HEK293 (cell line): ENCODE measurements at regions not wholly inside any gene's neighbourhood (a gene's known extent, or its start where the extent isn't known, plus 50 kb on each side); places are given as distances from the start of the nearest gene placed in this dataset.
A peak's percentile ranks its signal among the peaks of the same experiment; 100 is the strongest.

Source experiments
- CTCF ChIA-PET: fragments of 350-600 bp; formaldehyde crosslinking; extraction: SDS; loops from one replicate; lab custom pipeline; 2021; ENCODE audit warnings: antibody characterized with exemption; lab: Yijun Ruan, JAX
- POLR2A ChIA-PET: fragments of 300-600 bp; formaldehyde crosslinking; extraction: SDS; loops from one replicate; lab custom pipeline; 2020; ENCODE audit warnings: antibody characterized with exemption, inconsistent platforms; lab: Yijun Ruan, JAX
- H3K27ac ChIP-seq: fragments of 200-500 bp; sonication (Bioruptor generic); 2 replicates; pipeline ENCODE4 v1.5.1; 2014; ENCODE audit warnings: low read depth, low read length, control low read depth, inconsistent platforms; ENCODE audit errors: extremely low read depth
- H3K36me3 ChIP-seq, 2 experiments: fragments of 200-500 bp in 1 of 2; sonication (Bioruptor generic) in 1 of 2; 1 replicate in 1 of 2; 2 replicates in 1 of 2; pipeline ENCODE4 v1.5.1; 2014 to 2017; ENCODE audit warnings: inconsistent platforms in 2 of 2, low read length in 2 of 2; ENCODE audit not compliant: control insufficient read depth in 2 of 2, insufficient read depth in 1 of 2
- H3K4me1 ChIP-seq: fragments of 200-500 bp; sonication (Bioruptor generic); 2 replicates; pipeline ENCODE4 v1.5.1; 2014; ENCODE audit warnings: mild to moderate bottlenecking, low read length, inconsistent platforms; ENCODE audit not compliant: control insufficient read depth, insufficient read depth
- H3K4me3 ChIP-seq: 2 replicates; pipeline ENCODE4 v1.5.1; 2011; ENCODE audit warnings: low read depth, mild to moderate bottlenecking, control low read depth, low read length, moderate library complexity
- H3K9me3 ChIP-seq: fragments of 200-500 bp; sonication (Bioruptor generic); 2 replicates; pipeline ENCODE4 v1.5.1; 2014; ENCODE audit warnings: low read depth, low read length, inconsistent platforms; ENCODE audit not compliant: control insufficient read depth, insufficient read depth
- ATF2 ChIP-seq: fragments of 450-650 bp; formaldehyde crosslinking; IDR thresholded peaks from 2 replicates; pipeline ENCODE4 v1.5.1; 2016; ENCODE audit warnings: missing biosample characterization, missing genetic modification characterization, low read depth
- GFI1B ChIP-seq: fragments of 450-650 bp; formaldehyde crosslinking; IDR thresholded peaks from 2 replicates; pipeline ENCODE4 v1.5.1; 2016; ENCODE audit warnings: missing biosample characterization, missing genetic modification characterization
- GLI4 ChIP-seq: fragments of 450-650 bp; formaldehyde crosslinking; IDR thresholded peaks from 2 replicates; pipeline ENCODE4 v1.5.1; 2016; ENCODE audit warnings: missing biosample characterization, missing genetic modification characterization
- HOXC10 ChIP-seq: sonication (generic); formaldehyde crosslinking; IDR thresholded peaks from 2 replicates; pipeline ENCODE4 v1.8.1; 2023; ENCODE audit warnings: mild to moderate bottlenecking, missing genetic modification reagents
- REPIN1 ChIP-seq: fragments of 450-650 bp; formaldehyde crosslinking; IDR thresholded peaks from 2 replicates; pipeline ENCODE4 v1.5.1; 2017; ENCODE audit warnings: missing biosample characterization, missing genetic modification characterization, low read depth
- SCRT1 ChIP-seq: fragments of 450-650 bp; formaldehyde crosslinking; IDR thresholded peaks from 2 replicates; pipeline ENCODE4 v1.5.1; 2016; ENCODE audit warnings: missing biosample characterization, missing genetic modification characterization, borderline replicate concordance
- SP2 ChIP-seq: fragments of 450-650 bp; formaldehyde crosslinking; IDR thresholded peaks from 2 replicates; pipeline ENCODE4 v1.5.1; 2016; ENCODE audit warnings: missing biosample characterization, missing genetic modification characterization
- TRIM28 ChIP-seq: IDR thresholded peaks from 2 replicates; pipeline ENCODE4 v1.6.1; 2011; ENCODE audit warnings: low read length, control low read depth, borderline replicate concordance
- WT1 ChIP-seq: fragments of 450-650 bp; formaldehyde crosslinking; IDR thresholded peaks from 2 replicates; pipeline ENCODE4 v1.5.1; 2016; ENCODE audit warnings: missing biosample characterization, missing genetic modification characterization
- ZBTB1 ChIP-seq: fragments of 450-650 bp; formaldehyde crosslinking; IDR thresholded peaks from 2 replicates; pipeline ENCODE4 v1.5.1; 2016; ENCODE audit warnings: missing biosample characterization, missing genetic modification characterization
- ZBTB17 ChIP-seq: fragments of 450-650 bp; formaldehyde crosslinking; IDR thresholded peaks from 2 replicates; pipeline ENCODE4 v1.5.1; 2016; ENCODE audit warnings: missing biosample characterization, missing genetic modification characterization
- ZNF133 ChIP-seq: fragments of 450-650 bp; formaldehyde crosslinking; IDR thresholded peaks from 2 replicates; pipeline ENCODE4 v1.5.1; 2016; ENCODE audit warnings: missing biosample characterization, missing genetic modification characterization
- ZNF16 ChIP-seq: fragments of 450-650 bp; formaldehyde crosslinking; IDR thresholded peaks from 2 replicates; pipeline ENCODE4 v1.5.1; 2016; ENCODE audit warnings: low read depth, missing biosample characterization, missing genetic modification characterization
- ZNF169 ChIP-seq: fragments of 450-650 bp; formaldehyde crosslinking; IDR thresholded peaks from 2 replicates; pipeline ENCODE4 v1.5.1; 2016; ENCODE audit warnings: missing biosample characterization, missing genetic modification characterization
- ZNF521 ChIP-seq: fragments of 450-650 bp; formaldehyde crosslinking; IDR thresholded peaks from 2 replicates; pipeline ENCODE4 v1.5.1; 2017; ENCODE audit warnings: missing biosample characterization, mild to moderate bottlenecking, missing genetic modification characterization
- ZNF561 ChIP-seq: fragments of 450-650 bp; IDR thresholded peaks from 2 replicates; pipeline ENCODE4 v1.5.1; 2018; ENCODE audit warnings: missing biosample characterization, missing genetic modification characterization, borderline replicate concordance
- ZNF629 ChIP-seq: fragments of 450-650 bp; formaldehyde crosslinking; IDR thresholded peaks from 2 replicates; pipeline ENCODE4 v1.5.1; 2017; ENCODE audit warnings: missing biosample characterization, missing genetic modification characterization
- TF ChIP-seq, protein P1 (sequence below): fragments of 450-650 bp; formaldehyde crosslinking; IDR thresholded peaks from 2 replicates; pipeline ENCODE4 v1.5.1; 2017; ENCODE audit warnings: missing biosample characterization, missing genetic modification characterization
- TF ChIP-seq, protein P2 (sequence below): fragments of 450-650 bp; formaldehyde crosslinking; IDR thresholded peaks from 2 replicates; pipeline ENCODE4 v1.5.1; 2017; ENCODE audit warnings: missing biosample characterization, missing genetic modification characterization
- TF ChIP-seq, protein P3 (sequence below): fragments of 450-650 bp; formaldehyde crosslinking; IDR thresholded peaks from 2 replicates; pipeline ENCODE4 v1.5.1; 2016; ENCODE audit warnings: missing biosample characterization, missing genetic modification characterization
- TF ChIP-seq, protein P4 (sequence below): fragments of 450-650 bp; formaldehyde crosslinking; IDR thresholded peaks from 2 replicates; pipeline ENCODE4 v1.5.1; 2016; ENCODE audit warnings: missing biosample characterization, missing genetic modification characterization

- no peak for TF ChIP-seq ZBTB1 (tag by site-specific recombination)
- no peak for TF ChIP-seq ZNF16
- TF ChIP-seq WT1 (tag by site-specific recombination), result no peak
- no peak for TF ChIP-seq HOXC10
- TF ChIP-seq ZBTB17, result no peak
- no peak for TF ChIP-seq TRIM28
Measured at GRCh38 chr10:3532644-3533043, 252.4 kb downstream of the KLF6 start (continued).

GRCh38 chr10:3531670-3532069 lies 253.3 kb downstream of the KLF6 start:
- TF ChIP-seq ATF2 (tag by site-specific recombination) (no peak), ZBTB1 (tag by site-specific recombination) (no peak), ZNF133 (tag by site-specific recombination) (no peak), GLI4 (tag by site-specific recombination) (no peak), ZNF561 (tag by site-specific recombination) (no peak)
- TF ChIP-seq, protein P1, sequence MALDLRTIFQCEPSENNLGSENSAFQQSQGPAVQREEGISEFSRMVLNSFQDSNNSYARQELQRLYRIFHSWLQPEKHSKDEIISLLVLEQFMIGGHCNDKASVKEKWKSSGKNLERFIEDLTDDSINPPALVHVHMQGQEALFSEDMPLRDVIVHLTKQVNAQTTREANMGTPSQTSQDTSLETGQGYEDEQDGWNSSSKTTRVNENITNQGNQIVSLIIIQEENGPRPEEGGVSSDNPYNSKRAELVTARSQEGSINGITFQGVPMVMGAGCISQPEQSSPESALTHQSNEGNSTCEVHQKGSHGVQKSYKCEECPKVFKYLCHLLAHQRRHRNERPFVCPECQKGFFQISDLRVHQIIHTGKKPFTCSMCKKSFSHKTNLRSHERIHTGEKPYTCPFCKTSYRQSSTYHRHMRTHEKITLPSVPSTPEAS (tag by site-specific recombination), result peak; percentile 45; the same call in 1 of the 2 replicates
- TF ChIP-seq, protein P2, sequence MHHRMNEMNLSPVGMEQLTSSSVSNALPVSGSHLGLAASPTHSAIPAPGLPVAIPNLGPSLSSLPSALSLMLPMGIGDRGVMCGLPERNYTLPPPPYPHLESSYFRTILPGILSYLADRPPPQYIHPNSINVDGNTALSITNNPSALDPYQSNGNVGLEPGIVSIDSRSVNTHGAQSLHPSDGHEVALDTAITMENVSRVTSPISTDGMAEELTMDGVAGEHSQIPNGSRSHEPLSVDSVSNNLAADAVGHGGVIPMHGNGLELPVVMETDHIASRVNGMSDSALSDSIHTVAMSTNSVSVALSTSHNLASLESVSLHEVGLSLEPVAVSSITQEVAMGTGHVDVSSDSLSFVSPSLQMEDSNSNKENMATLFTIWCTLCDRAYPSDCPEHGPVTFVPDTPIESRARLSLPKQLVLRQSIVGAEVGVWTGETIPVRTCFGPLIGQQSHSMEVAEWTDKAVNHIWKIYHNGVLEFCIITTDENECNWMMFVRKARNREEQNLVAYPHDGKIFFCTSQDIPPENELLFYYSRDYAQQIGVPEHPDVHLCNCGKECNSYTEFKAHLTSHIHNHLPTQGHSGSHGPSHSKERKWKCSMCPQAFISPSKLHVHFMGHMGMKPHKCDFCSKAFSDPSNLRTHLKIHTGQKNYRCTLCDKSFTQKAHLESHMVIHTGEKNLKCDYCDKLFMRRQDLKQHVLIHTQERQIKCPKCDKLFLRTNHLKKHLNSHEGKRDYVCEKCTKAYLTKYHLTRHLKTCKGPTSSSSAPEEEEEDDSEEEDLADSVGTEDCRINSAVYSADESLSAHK (tag by site-specific recombination), result no peak
- TF ChIP-seq, protein P3, sequence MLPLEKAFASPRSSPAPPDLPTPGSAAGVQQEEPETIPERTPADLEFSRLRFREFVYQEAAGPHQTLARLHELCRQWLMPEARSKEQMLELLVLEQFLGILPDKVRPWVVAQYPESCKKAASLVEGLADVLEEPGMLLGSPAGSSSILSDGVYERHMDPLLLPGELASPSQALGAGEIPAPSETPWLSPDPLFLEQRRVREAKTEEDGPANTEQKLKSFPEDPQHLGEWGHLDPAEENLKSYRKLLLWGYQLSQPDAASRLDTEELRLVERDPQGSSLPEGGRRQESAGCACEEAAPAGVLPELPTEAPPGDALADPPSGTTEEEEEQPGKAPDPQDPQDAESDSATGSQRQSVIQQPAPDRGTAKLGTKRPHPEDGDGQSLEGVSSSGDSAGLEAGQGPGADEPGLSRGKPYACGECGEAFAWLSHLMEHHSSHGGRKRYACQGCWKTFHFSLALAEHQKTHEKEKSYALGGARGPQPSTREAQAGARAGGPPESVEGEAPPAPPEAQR (tag by site-specific recombination), result no peak
- TF ChIP-seq, all 188 proteins: peak for 1
- Histone ChIP-seq H3K4me1 (no peaks in the 10 kb centered on the region; the same call in 1 of the 2 replicates), H3K4me3 (no peak overlapping the region), H3K27ac (no peak overlapping the region), H3K36me3 (no peaks in the 10 kb centered on the region), H3K9me3 (no peaks in the 10 kb centered on the region)
- ChIA-PET POLR2A (no interaction called here), CTCF (interaction anchor here (0.6 to 0.9 kb wide), 2 partner anchors 18 to 65 kb away, joined by 3 read pairs; no protein-coding TSS in a partner anchor)

DNA sequence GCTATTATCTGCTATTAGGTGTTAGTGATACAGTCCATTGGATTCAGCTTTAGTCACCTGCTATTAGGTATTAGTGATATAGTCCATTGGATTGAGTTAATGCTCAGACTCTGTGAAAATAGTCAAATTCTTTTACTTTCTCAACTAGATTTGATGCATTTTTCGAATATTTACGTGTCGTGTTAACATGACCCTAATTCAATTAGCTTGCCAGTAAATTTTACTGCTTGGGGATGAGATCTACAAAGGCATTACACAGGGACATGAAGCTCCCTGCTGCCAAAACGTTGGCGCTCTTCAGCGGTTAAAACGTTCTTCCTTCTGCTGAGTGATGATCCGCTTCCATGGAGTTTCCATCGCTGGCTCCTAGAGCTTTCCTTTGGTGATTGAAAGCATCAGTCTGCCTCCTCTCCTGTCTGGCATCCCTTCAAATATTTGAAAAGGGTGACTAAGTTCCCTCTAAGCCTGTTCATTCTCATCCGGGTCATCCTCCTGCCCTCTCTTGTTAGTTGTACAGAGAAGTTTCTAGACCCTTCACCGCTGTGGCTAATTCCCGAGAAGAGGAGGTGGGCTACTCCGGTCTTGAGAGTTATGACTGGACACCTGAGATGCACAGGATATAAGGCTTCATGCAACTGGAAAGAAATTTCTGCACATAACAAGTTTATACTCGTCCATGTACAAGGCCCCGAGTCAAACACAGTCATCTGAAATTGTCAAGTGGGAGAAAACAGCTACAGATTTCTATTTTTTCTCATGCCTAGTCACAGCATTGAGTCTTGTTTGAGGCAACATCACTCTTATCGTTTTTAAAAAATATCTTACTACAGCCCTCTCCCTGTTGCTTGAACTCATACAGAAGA lies 254.0 kb downstream of the KLF6 start:
- H3K27ac ChIP-seq, result no peak overlapping the region
- ChIA-PET CTCF (interaction anchor here (0.9 kb wide), 1 partner anchor 64 kb away, joined by 3 read pairs; no protein-coding TSS in a partner anchor), POLR2A (interaction anchor here (0.5 kb wide), 1 partner anchor 600 kb away, joined by 6 read pairs; no protein-coding TSS in a partner anchor)
- H3K9me3 ChIP-seq, result no peaks in the 10 kb centered on the region
- H3K36me3 ChIP-seq, result no peaks in the 10 kb centered on the region
- H3K4me3 ChIP-seq, result no peak overlapping the region
- peaks cover 1% of the 10 kb centered on the region for H3K4me1 ChIP-seq
- TF ChIP-seq, protein P4, sequence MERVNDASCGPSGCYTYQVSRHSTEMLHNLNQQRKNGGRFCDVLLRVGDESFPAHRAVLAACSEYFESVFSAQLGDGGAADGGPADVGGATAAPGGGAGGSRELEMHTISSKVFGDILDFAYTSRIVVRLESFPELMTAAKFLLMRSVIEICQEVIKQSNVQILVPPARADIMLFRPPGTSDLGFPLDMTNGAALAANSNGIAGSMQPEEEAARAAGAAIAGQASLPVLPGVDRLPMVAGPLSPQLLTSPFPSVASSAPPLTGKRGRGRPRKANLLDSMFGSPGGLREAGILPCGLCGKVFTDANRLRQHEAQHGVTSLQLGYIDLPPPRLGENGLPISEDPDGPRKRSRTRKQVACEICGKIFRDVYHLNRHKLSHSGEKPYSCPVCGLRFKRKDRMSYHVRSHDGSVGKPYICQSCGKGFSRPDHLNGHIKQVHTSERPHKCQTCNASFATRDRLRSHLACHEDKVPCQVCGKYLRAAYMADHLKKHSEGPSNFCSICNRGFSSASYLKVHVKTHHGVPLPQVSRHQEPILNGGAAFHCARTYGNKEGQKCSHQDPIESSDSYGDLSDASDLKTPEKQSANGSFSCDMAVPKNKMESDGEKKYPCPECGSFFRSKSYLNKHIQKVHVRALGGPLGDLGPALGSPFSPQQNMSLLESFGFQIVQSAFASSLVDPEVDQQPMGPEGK (tag by site-specific recombination), result no peak
- no peak for TF ChIP-seq ZNF629
- no peak for TF ChIP-seq SCRT1 (tag by site-specific recombination)
- no peak for TF ChIP-seq GFI1B
- TF ChIP-seq REPIN1 (tag by site-specific recombination), result no peak
- no peak for TF ChIP-seq ZNF169 (tag by site-specific recombination)
- no peak for TF ChIP-seq SP2
- TF ChIP-seq ZNF521 (tag by site-specific recombination), result no peak
